Pulmonary artery endothelial cell (primary cell): ENCODE measurements at regions not wholly inside any gene's neighbourhood (a gene's known extent, or its start where the extent isn't known, plus 50 kb on each side); places are given as distances from the start of the nearest gene placed in this dataset.
"Not testable (repeated sequence)": the region's sequence is repeated elsewhere in the genome, so short reads cannot be mapped to it uniquely, and the experiment has no call there.

ENCODE experiments used
- DNase-seq: peaks from one replicate; pipeline ENCODE4 v3.0.0-alpha.2; 2011; ENCODE audit warnings: low read depth, low spot score

- DNase-seq: no peak
Measured at GRCh38 chr5:99445805-99446204, 517.0 kb upstream of the CHD1 start.

- no peak for DNase-seq
Measured at GRCh38 chr5:99441235-99441634, 512.4 kb upstream of the CHD1 start.

- no peak for DNase-seq
Measured at GRCh38 chr5:99438619-99439018, 509.8 kb upstream of the CHD1 start.

- no peak for DNase-seq
Measured at GRCh38 chr5:99437986-99438385, 509.2 kb upstream of the CHD1 start.

- not testable (repeated sequence) for DNase-seq
Measured at GRCh38 chr5:99423396-99423795, 494.6 kb upstream of the CHD1 start.

GRCh38 chr5:99418640-99419039, 489.8 kb upstream of the CHD1 start:
- DNase-seq: not testable (repeated sequence)

GRCh38 chr5:99410386-99410785, 481.6 kb upstream of the CHD1 start:
- DNase-seq: not testable (repeated sequence)

- not testable (repeated sequence) for DNase-seq
Measured at GRCh38 chr5:99404764-99405302, 476.0 kb upstream of the CHD1 start.

GRCh38 chr5:99400571-99400970, 471.8 kb upstream of the CHD1 start:
- not testable (repeated sequence) for DNase-seq

- DNase-seq: no peak
Measured at GRCh38 chr5:99398976-99399375, 470.2 kb upstream of the CHD1 start.

- no peak for DNase-seq
Measured at GRCh38 chr5:99386406-99387077, 457.7 kb upstream of the CHD1 start.

- DNase-seq: no peak
Measured at GRCh38 chr5:99379187-99379586, 450.4 kb upstream of the CHD1 start.

GRCh38 chr5:99378443-99378842, 449.6 kb upstream of the CHD1 start:
- no peak for DNase-seq

GRCh38 chr5:99369797-99370593, 441.2 kb upstream of the CHD1 start:
- DNase-seq: no peak

- no peak for DNase-seq
Measured at GRCh38 chr5:99368726-99369125, 439.9 kb upstream of the CHD1 start.

GRCh38 chr5:99355881-99356280, 427.1 kb upstream of the CHD1 start:
- DNase-seq: no peak

GRCh38 chr5:99349787-99350186, 421.0 kb upstream of the CHD1 start:
- no peak for DNase-seq

GRCh38 chr5:99348597-99348996, 419.8 kb upstream of the CHD1 start:
- DNase-seq: no peak

GRCh38 chr5:99339758-99340157, 411.0 kb upstream of the CHD1 start:
- not testable (repeated sequence) for DNase-seq

GRCh38 chr5:99334936-99335335, 406.1 kb upstream of the CHD1 start:
- DNase-seq: no peak

GRCh38 chr5:99331061-99331460, 402.3 kb upstream of the CHD1 start:
- DNase-seq: no peak

- no peak for DNase-seq
Measured at GRCh38 chr5:99320436-99320835, 391.6 kb upstream of the CHD1 start.

- no peak for DNase-seq
Measured at GRCh38 chr5:99317136-99317535, 388.3 kb upstream of the CHD1 start.
